Psoas muscle (tissue), 7 donors: ENCODE measurements at regions not wholly inside any gene's neighbourhood (a gene's known extent, or its start where the extent isn't known, plus 50 kb on each side); places are given as distances from the start of the nearest gene placed in this dataset.

Experiments
- ATAC-seq, 4 donors: fragments of 200-7000 bp; cut with Tn5 transposase; one replicate each; pipeline ENCODE4 v1.9.1; 2020; ENCODE audit warnings: moderate library complexity in 3 of 4, mild to moderate bottlenecking in 2 of 4
- DNase-seq, 2 donors: peaks; one replicate each; pipeline ENCODE4 v3.0.0-alpha.2; 2020
- H3K27ac ChIP-seq: fragments of 200-600 bp; one replicate; pipeline ENCODE4 v1.8.0; 2022
- H3K27me3 ChIP-seq, 3 donors: fragments of 200-600 bp in 1 of 3; one replicate each; pipeline versions ENCODE4 v1.6.1 to v1.8.0; 2013 to 2022; ENCODE audit warnings: low read length in 2 of 3, mild to moderate bottlenecking in 2 of 3, moderate library complexity in 1 of 3; ENCODE audit not compliant: insufficient read depth in 3 of 3
- H3K36me3 ChIP-seq, 2 donors: fragments of 200-600 bp in 1 of 2; one replicate each; pipeline versions ENCODE4 v1.6.1 to v1.8.0; 2013 to 2022; ENCODE audit warnings: low read depth in 1 of 2, mild to moderate bottlenecking in 1 of 2, moderate library complexity in 1 of 2; ENCODE audit not compliant: insufficient read depth in 1 of 2
- H3K4me1 ChIP-seq: fragments of 200-600 bp; one replicate; pipeline ENCODE4 v1.8.0; 2022
- H3K4me3 ChIP-seq: fragments of 200-600 bp; one replicate; pipeline ENCODE4 v1.8.0; 2022; ENCODE audit warnings: mild to moderate bottlenecking
- H3K9me3 ChIP-seq: fragments of 200-600 bp; one replicate; pipeline ENCODE4 v1.8.0; 2022
- WGBS, 3 donors: extraction: QIAGEN DNeasy Blood & Tissue Kit; methylation state at CpG; one replicate each; pipeline versions ENCODE4 v1.1.6 to v1.1.7; 2013; 5-methylcytosine and 5-hydroxymethylcytosine counted together
- intact Hi-C, 2 donors: fragments of 100-400 bp; cut with DNase I; formaldehyde crosslinking; loops; one replicate each; pipeline versions ENCODE4 v1.11.0 to v1.14.2; 2022
- TF ChIP-seq, protein P1 (sequence below): fragments of 200-600 bp; IDR thresholded peaks from one replicate; pipeline ENCODE4 v1.8.0; 2022; ENCODE audit warnings: antibody characterized with exemption
- donor health status: healthy with polysubstance abuse.
- donor health status: DM: no; HTN: no; CAD: no; lungs with moderate emphysema.
- donor health status: Bipolar disorder and iron deficiency.
- donor health status: healthy.
- donor health status: DM: yes; HTN: yes; CAD: no.
- donor health status: DM: no; HTN: no; CAD: no.
- donor health status: DM: yes; HTN: yes; CAD: no.

DNA sequence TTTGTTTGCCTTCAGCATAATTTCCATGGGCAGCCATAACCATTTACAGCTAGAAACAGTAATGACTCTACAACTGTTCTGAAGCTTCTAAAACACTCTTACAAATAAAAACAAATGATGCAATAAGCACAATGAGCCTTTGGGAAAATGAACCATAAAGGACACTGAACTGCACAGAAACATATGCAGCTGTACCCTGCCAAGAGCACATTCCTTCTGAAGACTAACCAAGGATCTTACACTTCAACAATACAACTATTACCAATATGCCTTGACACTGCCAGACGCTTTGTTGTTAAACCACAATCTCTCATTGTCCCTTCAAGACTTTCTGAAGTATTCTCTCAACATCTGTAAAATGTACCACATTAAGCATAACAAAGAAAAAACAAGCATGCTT is 104.2 kb upstream of the HMHB1 start:
- intact Hi-C loops = no loop called here
- no peak overlapping the region for H3K27ac ChIP-seq
- no peaks in the 10 kb centered on the region for H3K4me1 ChIP-seq
- H3K4me3 ChIP-seq = no peak overlapping the region
- DNase-seq = no peak
- 18 to 68% (median 50%) methylated on average over 1 of the region's 1 CpG for WGBS, 3 donors
- H3K9me3 ChIP-seq = no peaks in the 10 kb centered on the region
- no peaks in the 10 kb centered on the region for H3K36me3 ChIP-seq
- no peak for ATAC-seq
- TF ChIP-seq, protein P1, sequence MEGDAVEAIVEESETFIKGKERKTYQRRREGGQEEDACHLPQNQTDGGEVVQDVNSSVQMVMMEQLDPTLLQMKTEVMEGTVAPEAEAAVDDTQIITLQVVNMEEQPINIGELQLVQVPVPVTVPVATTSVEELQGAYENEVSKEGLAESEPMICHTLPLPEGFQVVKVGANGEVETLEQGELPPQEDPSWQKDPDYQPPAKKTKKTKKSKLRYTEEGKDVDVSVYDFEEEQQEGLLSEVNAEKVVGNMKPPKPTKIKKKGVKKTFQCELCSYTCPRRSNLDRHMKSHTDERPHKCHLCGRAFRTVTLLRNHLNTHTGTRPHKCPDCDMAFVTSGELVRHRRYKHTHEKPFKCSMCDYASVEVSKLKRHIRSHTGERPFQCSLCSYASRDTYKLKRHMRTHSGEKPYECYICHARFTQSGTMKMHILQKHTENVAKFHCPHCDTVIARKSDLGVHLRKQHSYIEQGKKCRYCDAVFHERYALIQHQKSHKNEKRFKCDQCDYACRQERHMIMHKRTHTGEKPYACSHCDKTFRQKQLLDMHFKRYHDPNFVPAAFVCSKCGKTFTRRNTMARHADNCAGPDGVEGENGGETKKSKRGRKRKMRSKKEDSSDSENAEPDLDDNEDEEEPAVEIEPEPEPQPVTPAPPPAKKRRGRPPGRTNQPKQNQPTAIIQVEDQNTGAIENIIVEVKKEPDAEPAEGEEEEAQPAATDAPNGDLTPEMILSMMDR = no peak
- H3K27me3 ChIP-seq = no peaks in the 10 kb centered on the region

DNA sequence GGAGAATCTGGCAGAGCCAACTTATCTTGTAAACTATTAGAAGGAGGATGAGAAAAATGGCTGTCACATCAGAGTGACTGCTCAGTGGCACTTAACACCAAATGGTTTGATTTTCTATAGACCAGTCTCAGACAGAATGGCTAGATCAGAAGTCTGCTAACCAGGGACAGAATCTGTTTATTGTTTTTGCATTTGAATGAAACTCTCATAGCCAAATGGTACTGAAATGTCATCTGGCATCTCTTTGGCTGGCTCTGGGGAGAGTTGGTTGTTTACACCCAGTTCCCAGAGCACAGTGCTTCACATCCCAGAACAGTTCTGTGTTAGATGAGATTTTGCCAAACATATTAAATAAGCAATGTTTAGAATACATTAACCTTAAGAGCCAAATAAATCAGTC is 106.6 kb upstream of the HMHB1 start:
- Histone ChIP-seq H3K27me3 (no peaks in the 10 kb centered on the region), H3K36me3 (no peaks in the 10 kb centered on the region), H3K4me3 (no peak overlapping the region), H3K4me1 (no peaks in the 10 kb centered on the region), H3K9me3 (no peaks in the 10 kb centered on the region), H3K27ac (no peak overlapping the region)
- ATAC-seq (no peak), DNase-seq (no peak)
- TF ChIP-seq, protein P1 = no peak
- intact Hi-C loops = no loop called here

DNA sequence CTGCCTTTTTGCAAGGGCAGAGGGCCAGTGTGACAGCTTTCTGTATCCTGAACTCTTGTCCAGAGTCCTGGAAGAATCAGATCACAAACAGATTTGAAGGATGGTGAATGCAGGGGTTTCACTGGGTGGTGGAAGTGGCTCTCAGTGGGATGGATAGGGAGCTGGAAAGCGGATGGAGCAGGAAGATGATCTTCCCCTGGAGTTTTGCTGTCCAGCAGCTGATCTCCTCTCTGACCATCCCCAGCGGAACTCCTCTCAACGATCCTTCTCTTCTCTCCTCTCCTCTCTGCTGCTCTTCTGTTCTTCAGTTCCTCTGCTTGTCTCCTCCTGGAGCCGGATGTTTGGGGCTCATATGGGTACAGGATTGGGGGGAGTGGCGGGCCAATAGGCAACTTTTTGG is 108.3 kb upstream of the HMHB1 start:
- Histone ChIP-seq H3K27ac (no peak overlapping the region), H3K27me3 (no peaks in the 10 kb centered on the region), H3K4me3 (no peak overlapping the region), H3K4me1 (no peaks in the 10 kb centered on the region), H3K9me3 (no peaks in the 10 kb centered on the region), H3K36me3 (no peaks in the 10 kb centered on the region)
- 87 to 93% (median 87%) methylated on average over 5 of the region's 5 CpGs for whole genome bisulfite sequencing, 3 donors
- intact Hi-C loops = no loop called here
- TF ChIP-seq, protein P1 = no peak
- DNase-seq = no peak
- no peak for ATAC-seq

GRCh38 chr5:143701493-143701892 is 110.5 kb upstream of the HMHB1 start:
- no peak overlapping the region for H3K27ac ChIP-seq
- no peak for DNase-seq
- intact Hi-C loops = no loop called here
- ATAC-seq = no peak
- H3K9me3 ChIP-seq = no peaks in the 10 kb centered on the region
- H3K36me3 ChIP-seq = no peaks in the 10 kb centered on the region
- TF ChIP-seq, protein P1 = no peak
- no peaks in the 10 kb centered on the region for H3K27me3 ChIP-seq
- WGBS, 3 donors = 88 to 92% (median 89%) methylated on average over 1 of the region's 1 CpG
- H3K4me3 ChIP-seq = no peak overlapping the region
- H3K4me1 ChIP-seq = no peaks in the 10 kb centered on the region

- no peak for DNase-seq
- no peak for ATAC-seq
- WGBS, 3 donors = 62 to 78% (median 72%) methylated on average over 2 of the region's 2 CpGs
- TF ChIP-seq, protein P1 = no peak
- no peaks in the 10 kb centered on the region for H3K36me3 ChIP-seq
- intact Hi-C loops = no loop called here
- no peaks in the 10 kb centered on the region for H3K9me3 ChIP-seq
- H3K4me3 ChIP-seq = no peak overlapping the region
- H3K27ac ChIP-seq = no peak overlapping the region
- H3K4me1 ChIP-seq = no peaks in the 10 kb centered on the region
- no peaks in the 10 kb centered on the region for H3K27me3 ChIP-seq
These were observed 111.0 kb upstream of the HMHB1 start for GRCh38 chr5:143700994-143701393.
